GM23338 (cell line): ENCODE measurements at regions not wholly inside any gene's neighbourhood (a gene's known extent, or its start where the extent isn't known, plus 50 kb on each side); places are given as distances from the start of the nearest gene placed in this dataset.

Experiments
- CREB1 ChIP-seq: fragments of 250-450 bp; sonication (Bioruptor Pico); IDR thresholded peaks from 2 replicates; pipeline ENCODE4 v1.5.0; 2020; ENCODE audit warnings: low read depth, mild to moderate bottlenecking, moderate library complexity
- CTCF ChIP-seq, 2 experiments: fragments of 200-600 bp in 1 of 2; sonication (generic) in 1 of 2; conservative IDR thresholded peaks; 2 replicates each; pipeline versions ENCODE4 v1.5.1 to v1.6.1; 2016 to 2017; ENCODE audit warnings: antibody characterized with exemption in 2 of 2, low read depth in 2 of 2, mild to moderate bottlenecking in 2 of 2, moderate library complexity in 1 of 2
- EZH2 ChIP-seq: fragments of 200-600 bp; sonication (generic); IDR thresholded peaks from one replicate; pipeline ENCODE4 v1.8.0; 2017; ENCODE audit warnings: antibody characterized with exemption, mild to moderate bottlenecking, low read depth; ENCODE audit not compliant: unreplicated experiment
- JUNB ChIP-seq: IDR thresholded peaks from one replicate; pipeline ENCODE4 v1.6.1; 2016; ENCODE audit warnings: antibody characterized with exemption; ENCODE audit not compliant: unreplicated experiment
- POLR2AphosphoS5 ChIP-seq: IDR thresholded peaks from 2 replicates; pipeline ENCODE4 v1.6.1; 2016; ENCODE audit warnings: antibody characterized with exemption, low read depth
- REST ChIP-seq: IDR thresholded peaks from one replicate; pipeline ENCODE4 v1.6.1; 2018; ENCODE audit warnings: antibody characterized with exemption; ENCODE audit not compliant: unreplicated experiment

- TF ChIP-seq CTCF (conservative IDR thresholded peaks at IDR 0.05; ENCODE audit: low read depth in 2 of 2) (no peak), REST (no peak), EZH2 (no peak), POLR2AphosphoS5 (no peak), JUNB (no peak), CREB1 (no peak)
These were observed 97.9 kb upstream of the SOX5 start for GRCh38 chr12:24047326-24047725.
